ENCODE measurements at regions not wholly inside any gene's neighbourhood (a gene's known extent, or its start where the extent isn't known, plus 50 kb on each side); places are given as distances from the start of the nearest gene placed in this dataset.

GRCh38 chr11:127340438-127340837, 339.9 kb upstream of the KIRREL3 start:
- in situ Hi-C loops (cut with MboI) = no loop called here
- CTCF ChIA-PET = no interaction called here
- no peak overlapping the region for H2AFZ ChIP-seq (ENCODE audit: control insufficient read depth, low read depth, low read length)
- no peak overlapping the region for H3K4me3 ChIP-seq
- FAIRE-seq (no peak), ATAC-seq (no peak), DNase-seq (ENCODE audit: low read depth, low spot score) (no peak)
- H3K9me3 ChIP-seq (replicated peaks; ENCODE audit: control insufficient read depth, insufficient read depth, low read length) = no peaks in the 10 kb centered on the region
- no peaks in the 10 kb centered on the region for H3K79me2 ChIP-seq (ENCODE audit: control insufficient read depth, insufficient read depth, low read length)
- no peak for TF ChIP-seq USF1 (IDR thresholded peaks at IDR 0.05; ENCODE audit: borderline replicate concordance, extremely low read length, insufficient read depth, low read depth, low read length)
- no peak for TF ChIP-seq MYB (IDR thresholded peaks at IDR 0.05; ENCODE audit: borderline replicate concordance, low read depth, low read length)
- TF ChIP-seq CUX1 (IDR thresholded peaks at IDR 0.05; ENCODE audit: insufficient replicate concordance, low read depth, low read length) = no peak
- TF ChIP-seq LARP7 (IDR thresholded peaks at IDR 0.05) = no peak
- no peak for TF ChIP-seq SUPT20H (IDR thresholded peaks at IDR 0.05; ENCODE audit: borderline replicate concordance, control insufficient read depth, low read depth, low read length)
- TF ChIP-seq EGR1 (IDR thresholded peaks at IDR 0.05; ENCODE audit: borderline replicate concordance in 1 of 2, low read depth in 2 of 2, low read length in 2 of 2) = no peak
- TF ChIP-seq PML (IDR thresholded peaks at IDR 0.05; ENCODE audit: low read length) = no peak
- TF ChIP-seq ZNF24 (IDR thresholded peaks at IDR 0.05) = no peak
- no peak for TF ChIP-seq NR2C1 (IDR thresholded peaks at IDR 0.05)
- no peak for TF ChIP-seq TCF3 (IDR thresholded peaks at IDR 0.05; ENCODE audit: borderline replicate concordance, insufficient read depth, low read depth, low read length)
- TF ChIP-seq CHD4 (IDR thresholded peaks at IDR 0.05) = no peak
- no peaks in the 10 kb centered on the region; a peak in 1 of 4 replicates for H3K27me3 ChIP-seq (replicated peaks in 1 of 2; ENCODE audit: control insufficient read depth in 2 of 2, insufficient read depth in 2 of 2, low read length in 1 of 2)
- BruUV-seq (replicated peaks) = no TSS peak
- no peak overlapping the region for H3K9ac ChIP-seq (ENCODE audit: control insufficient read depth, insufficient read depth, low read length)
- H3K36me3 ChIP-seq (ENCODE audit: control insufficient read depth in 2 of 2, insufficient read depth in 2 of 2, low read length in 1 of 2) = no peaks in the 10 kb centered on the region
- H4K20me1 ChIP-seq (ENCODE audit: control insufficient read depth, insufficient read depth) = no peaks in the 10 kb centered on the region
- 0% methylated on average over 1 of the region's 1 CpG for WGBS (ENCODE audit: insufficient coverage, insufficient replicate concordance, low lambda C conversion rate, missing lambda C conversion rate)
- H3K27ac ChIP-seq (ENCODE audit: control insufficient read depth, insufficient read depth) = no peak overlapping the region
- RAD21 ChIA-PET (ENCODE audit: unreplicated experiment) = no interaction called here
- intact Hi-C loops (cut with micrococcal nuclease; ENCODE audit: unreplicated experiment) = loop anchor here (10.0 kb wide), 1 partner anchor 736 kb away; no protein-coding TSS in a partner anchor
- SMC1A ChIA-PET (ENCODE audit: uncharacterized antibody, unreplicated experiment) = no interaction called here
- no peak overlapping the region for H3K4me2 ChIP-seq (ENCODE audit: control insufficient read depth, insufficient read depth)
- POLR2A ChIA-PET = no interaction called here
- H3K4me1 ChIP-seq (ENCODE audit: control insufficient read depth, insufficient read depth, low read length) = no peaks in the 10 kb centered on the region

All from GM12878 (cell line).